ENCODE measurements at regions not wholly inside any gene's neighbourhood (a gene's known extent, or its start where the extent isn't known, plus 50 kb on each side); places are given as distances from the start of the nearest gene placed in this dataset.
A peak's percentile ranks its signal among the peaks of the same experiment; 100 is the strongest.

- no peak for TF ChIP-seq CTCF (IDR thresholded peaks at IDR 0.05; ENCODE audit: control insufficient read depth, insufficient read depth, low read depth, low read length, missing control alignments)
- no peak for DNase-seq (ENCODE audit: low read depth)
- no peak overlapping the region for H3K4me3 ChIP-seq (ENCODE audit: control insufficient read depth, low read depth, low read length)
Measured at GRCh38 chr1:209486861-209487593, 96.5 kb upstream of the CAMK1G start.

- no peak overlapping the region for H3K4me3 ChIP-seq (ENCODE audit: control insufficient read depth, low read depth, low read length)
- peak; percentile 4 for DNase-seq (ENCODE audit: low read depth)
- peak; percentile 62 for TF ChIP-seq CTCF (IDR thresholded peaks at IDR 0.05; ENCODE audit: control insufficient read depth, insufficient read depth, low read depth, low read length, missing control alignments)
Measured at GRCh38 chr1:209490013-209490412, 93.5 kb upstream of the CAMK1G start.

GRCh38 chr1:209491031-209491430 lies 92.5 kb upstream of the CAMK1G start:
- H3K4me3 ChIP-seq (ENCODE audit: control insufficient read depth, low read depth, low read length): no peak overlapping the region
- no peak for TF ChIP-seq CTCF (IDR thresholded peaks at IDR 0.05; ENCODE audit: control insufficient read depth, insufficient read depth, low read depth, low read length, missing control alignments)
- DNase-seq (ENCODE audit: low read depth): no peak

GRCh38 chr1:209491496-209491895 lies 92.0 kb upstream of the CAMK1G start:
- TF ChIP-seq CTCF (IDR thresholded peaks at IDR 0.05; ENCODE audit: control insufficient read depth, insufficient read depth, low read depth, low read length, missing control alignments): no peak
- DNase-seq (ENCODE audit: low read depth): no peak

GRCh38 chr1:209491897-209492296 lies 91.6 kb upstream of the CAMK1G start:
- DNase-seq (ENCODE audit: low read depth): no peak
- no peak for TF ChIP-seq CTCF (IDR thresholded peaks at IDR 0.05; ENCODE audit: control insufficient read depth, insufficient read depth, low read depth, low read length, missing control alignments)
- H3K4me3 ChIP-seq (ENCODE audit: control insufficient read depth, low read depth, low read length): no peak overlapping the region

More at GRCh38 chr1:209491496-209491895, 92.0 kb upstream of the CAMK1G start:
- no peak overlapping the region for H3K4me3 ChIP-seq (ENCODE audit: control insufficient read depth, low read depth, low read length)

- H3K4me3 ChIP-seq (ENCODE audit: control insufficient read depth, low read depth, low read length): no peak overlapping the region
- DNase-seq (ENCODE audit: low read depth): no peak
- no peak for TF ChIP-seq CTCF (IDR thresholded peaks at IDR 0.05; ENCODE audit: control insufficient read depth, insufficient read depth, low read depth, low read length, missing control alignments)
Measured at GRCh38 chr1:209493559-209493958, 90.0 kb upstream of the CAMK1G start.

Data from AG09309 (cell line).